ENCODE measurements at regions not wholly inside any gene's neighbourhood (a gene's known extent, or its start where the extent isn't known, plus 50 kb on each side); places are given as distances from the start of the nearest gene placed in this dataset.

GRCh38 chr17:77725846-77726245, 232.7 kb upstream of the TNRC6C start:
- H4K20me1 ChIP-seq (ENCODE audit: low read depth, low read length) = no peaks in the 10 kb centered on the region
- H3K27ac ChIP-seq (ENCODE audit: low read depth, low read length) = no peak overlapping the region
- no peaks in the 10 kb centered on the region for H3K79me2 ChIP-seq (ENCODE audit: insufficient read depth, low read length)
- TF ChIP-seq EZH2phosphoT487 (conservative IDR thresholded peaks at IDR 0.05; ENCODE audit: low read length) = no peak
- TF ChIP-seq CTCF (IDR thresholded peaks at IDR 0.05; ENCODE audit: insufficient read depth, low read length, poor library complexity, severe bottlenecking) = no peak
- no peaks in the 10 kb centered on the region for H3K9me2 ChIP-seq (replicated peaks; ENCODE audit: insufficient read depth, low read length)
- H3K9me3 ChIP-seq (ENCODE audit: insufficient read depth, low read length) = no peaks in the 10 kb centered on the region
- H3K9ac ChIP-seq (ENCODE audit: low read length) = no peak overlapping the region
- H3K27me3 ChIP-seq (ENCODE audit: low read length) = no peaks in the 10 kb centered on the region
- H3K4me3 ChIP-seq (ENCODE audit: insufficient read depth, low read length, poor library complexity, severe bottlenecking) = no peak overlapping the region
- no peak overlapping the region for H3K4me2 ChIP-seq (ENCODE audit: low read depth, low read length, poor library complexity, severe bottlenecking)
- H2AFZ ChIP-seq (ENCODE audit: low read depth, low read length, severe bottlenecking) = no peak overlapping the region
- H3F3A ChIP-seq (ENCODE audit: insufficient read depth) = no peaks in the 10 kb centered on the region
- no peaks in the 10 kb centered on the region for H3K36me3 ChIP-seq (ENCODE audit: low read length)

- Histone ChIP-seq H3K9me2 (replicated peaks; ENCODE audit: insufficient read depth, low read length) (no peaks in the 10 kb centered on the region), H3K36me3 (ENCODE audit: low read length) (no peaks in the 10 kb centered on the region), H4K20me1 (ENCODE audit: low read depth, low read length) (no peaks in the 10 kb centered on the region), H2AFZ (ENCODE audit: low read depth, low read length, severe bottlenecking) (no peak overlapping the region), H3K4me2 (ENCODE audit: low read depth, low read length, poor library complexity, severe bottlenecking) (no peak overlapping the region), H3K9me3 (ENCODE audit: insufficient read depth, low read length) (no peaks in the 10 kb centered on the region), H3K27me3 (ENCODE audit: low read length) (no peaks in the 10 kb centered on the region), H3K9ac (ENCODE audit: low read length) (no peak overlapping the region), H3K79me2 (ENCODE audit: insufficient read depth, low read length) (no peaks in the 10 kb centered on the region), H3K4me3 (ENCODE audit: insufficient read depth, low read length, poor library complexity, severe bottlenecking) (no peak overlapping the region), H3F3A (ENCODE audit: insufficient read depth) (no peaks in the 10 kb centered on the region), H3K27ac (ENCODE audit: low read depth, low read length) (no peak overlapping the region)
- TF ChIP-seq CTCF (IDR thresholded peaks at IDR 0.05; ENCODE audit: insufficient read depth, low read length, poor library complexity, severe bottlenecking) (no peak), EZH2phosphoT487 (conservative IDR thresholded peaks at IDR 0.05; ENCODE audit: low read length) (no peak)
These were observed 231.9 kb upstream of the TNRC6C start for GRCh38 chr17:77726549-77727006.

DNA sequence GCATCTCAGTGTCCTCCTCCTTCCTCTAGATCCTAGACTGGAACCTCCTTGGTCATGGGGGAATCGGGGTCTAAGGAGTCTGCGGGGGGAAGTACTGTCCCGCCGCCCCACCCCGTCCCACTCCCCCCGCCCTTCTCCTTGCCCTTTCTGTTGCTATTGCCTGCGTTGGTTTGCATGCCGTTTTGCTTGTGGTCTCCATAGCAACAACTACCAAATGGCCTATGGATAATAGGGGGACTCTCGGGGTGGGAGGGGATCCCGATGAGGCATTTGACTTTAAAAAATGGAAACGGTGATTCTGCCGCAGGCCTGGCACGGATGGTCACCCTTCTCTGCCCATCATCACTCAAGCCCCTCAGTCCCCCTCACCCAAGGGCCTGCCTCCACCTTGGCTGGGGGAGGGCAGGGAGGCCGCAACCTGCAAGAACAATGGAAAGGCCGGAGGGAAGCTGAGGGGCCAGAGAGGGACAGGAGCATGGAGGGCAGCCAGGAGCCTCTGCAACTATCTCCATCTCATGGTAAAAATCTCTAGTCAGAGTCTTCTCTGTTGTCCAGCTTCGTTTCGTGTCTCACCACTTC, 231.4 kb upstream of the TNRC6C start:
- no peaks in the 10 kb centered on the region for H3K36me3 ChIP-seq (ENCODE audit: low read length)
- no peaks in the 10 kb centered on the region for H3K9me2 ChIP-seq (replicated peaks; ENCODE audit: insufficient read depth, low read length)
- H2AFZ ChIP-seq (ENCODE audit: low read depth, low read length, severe bottlenecking) = no peak overlapping the region
- no peak for TF ChIP-seq EZH2phosphoT487 (conservative IDR thresholded peaks at IDR 0.05; ENCODE audit: low read length)
- no peak for TF ChIP-seq CTCF (IDR thresholded peaks at IDR 0.05; ENCODE audit: insufficient read depth, low read length, poor library complexity, severe bottlenecking)
- no peak overlapping the region for H3K27ac ChIP-seq (ENCODE audit: low read depth, low read length)
- no peak overlapping the region for H3K9ac ChIP-seq (ENCODE audit: low read length)
- no peaks in the 10 kb centered on the region for H3K9me3 ChIP-seq (ENCODE audit: insufficient read depth, low read length)
- no peaks in the 10 kb centered on the region for H4K20me1 ChIP-seq (ENCODE audit: low read depth, low read length)
- no peaks in the 10 kb centered on the region for H3K27me3 ChIP-seq (ENCODE audit: low read length)
- no peaks in the 10 kb centered on the region for H3F3A ChIP-seq (ENCODE audit: insufficient read depth)
- no peak overlapping the region for H3K4me3 ChIP-seq (ENCODE audit: insufficient read depth, low read length, poor library complexity, severe bottlenecking)
- H3K4me2 ChIP-seq (ENCODE audit: low read depth, low read length, poor library complexity, severe bottlenecking) = no peak overlapping the region
- no peaks in the 10 kb centered on the region for H3K79me2 ChIP-seq (ENCODE audit: insufficient read depth, low read length)
